Immature natural killer cell (primary cell): ENCODE measurements at regions not wholly inside any gene's neighbourhood (a gene's known extent, or its start where the extent isn't known, plus 50 kb on each side); places are given as distances from the start of the nearest gene placed in this dataset.
"Not testable (repeated sequence)": the region's sequence is repeated elsewhere in the genome, so short reads cannot be mapped to it uniquely, and the experiment has no call there.

Source experiments
- DNase-seq, 3 donors: peaks; one replicate each; pipeline ENCODE4 v3.0.0; 2022; ENCODE audit warnings: mixed read lengths in 1 of 3
- H3K27ac Mint-ChIP-seq, 6 donors: one replicate each; pipeline ENCODE4 v1.8.0; 2020; ENCODE audit warnings: mixed read lengths in 6 of 6, mild to moderate bottlenecking in 5 of 6, inconsistent platforms in 4 of 6, moderate library complexity in 3 of 6
- H3K27me3 Mint-ChIP-seq, 3 donors: one replicate each; pipeline ENCODE4 v1.8.0; 2020 to 2021; ENCODE audit warnings: low read depth in 3 of 3, mild to moderate bottlenecking in 3 of 3, mixed read lengths in 3 of 3, moderate library complexity in 3 of 3, inconsistent platforms in 1 of 3
- H3K36me3 Mint-ChIP-seq, 3 donors: one replicate each; pipeline ENCODE4 v1.8.0; 2020; ENCODE audit warnings: mixed read lengths in 3 of 3, inconsistent platforms in 2 of 3, mild to moderate bottlenecking in 2 of 3
- H3K4me1 Mint-ChIP-seq, 2 donors: one replicate each; pipeline ENCODE4 v1.8.0; 2020; ENCODE audit warnings: inconsistent platforms in 2 of 2, mild to moderate bottlenecking in 2 of 2, mixed read lengths in 2 of 2, moderate library complexity in 1 of 2
- H3K4me3 Mint-ChIP-seq, 5 donors: one replicate each; pipeline ENCODE4 v1.8.0; 2020; ENCODE audit warnings: mild to moderate bottlenecking in 5 of 5, mixed read lengths in 5 of 5, inconsistent platforms in 3 of 5, moderate library complexity in 3 of 5
- H3K9me3 Mint-ChIP-seq, 6 donors: one replicate each; pipeline ENCODE4 v1.8.0; 2020; ENCODE audit warnings: mild to moderate bottlenecking in 6 of 6, mixed read lengths in 6 of 6, inconsistent platforms in 4 of 6, moderate library complexity in 3 of 6

- H3K4me1 Mint-ChIP-seq = no peaks in the 10 kb centered on the region
- H3K4me3 Mint-ChIP-seq = no peak overlapping the region
- no peak for DNase-seq
- no peak overlapping the region for H3K27ac Mint-ChIP-seq
- H3K9me3 Mint-ChIP-seq = peaks cover 4 to 43% (median 17%) of the 10 kb centered on the region in 6 donors
- H3K27me3 Mint-ChIP-seq = no peaks in the 10 kb centered on the region
- no peaks in the 10 kb centered on the region for H3K36me3 Mint-ChIP-seq
These were observed 847.8 kb downstream of the TRIML1 start for GRCh38 chr4:188987011-188987410.

DNA sequence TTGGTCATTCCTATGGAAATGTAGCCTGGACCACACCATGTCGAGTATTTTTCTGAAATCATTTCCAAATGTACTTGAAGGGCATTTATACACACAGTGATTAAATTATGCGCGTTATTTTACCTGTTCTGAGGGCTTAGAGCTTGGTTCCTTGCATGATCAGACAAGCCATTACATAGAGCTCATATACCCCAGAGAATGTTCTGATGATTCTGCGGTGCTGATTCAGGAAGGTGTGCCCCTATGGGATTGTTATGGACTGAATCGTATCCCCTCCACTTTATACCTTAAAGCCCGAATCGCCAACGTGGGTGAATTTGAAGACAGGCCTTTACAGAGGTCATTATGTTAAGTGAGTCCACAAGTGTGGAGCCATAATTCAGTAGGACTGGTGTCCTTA, 848.9 kb downstream of the TRIML1 start:
- H3K27ac Mint-ChIP-seq = no peak overlapping the region
- no peak for DNase-seq
- H3K9me3 Mint-ChIP-seq = peaks cover 7 to 48% (median 19%) of the 10 kb centered on the region in 6 donors
- H3K4me1 Mint-ChIP-seq = no peaks in the 10 kb centered on the region
- no peaks in the 10 kb centered on the region for H3K36me3 Mint-ChIP-seq
- no peak overlapping the region for H3K4me3 Mint-ChIP-seq
- no peaks in the 10 kb centered on the region for H3K27me3 Mint-ChIP-seq

GRCh38 chr4:188989371-188989770, 850.1 kb downstream of the TRIML1 start:
- DNase-seq = no peak
- H3K36me3 Mint-ChIP-seq = no peaks in the 10 kb centered on the region
- peaks cover 9 to 47% (median 19%) of the 10 kb centered on the region in 6 donors for H3K9me3 Mint-ChIP-seq
- no peak overlapping the region for H3K27ac Mint-ChIP-seq
- H3K27me3 Mint-ChIP-seq = no peaks in the 10 kb centered on the region
- no peaks in the 10 kb centered on the region for H3K4me1 Mint-ChIP-seq
- H3K4me3 Mint-ChIP-seq = no peak overlapping the region

DNA sequence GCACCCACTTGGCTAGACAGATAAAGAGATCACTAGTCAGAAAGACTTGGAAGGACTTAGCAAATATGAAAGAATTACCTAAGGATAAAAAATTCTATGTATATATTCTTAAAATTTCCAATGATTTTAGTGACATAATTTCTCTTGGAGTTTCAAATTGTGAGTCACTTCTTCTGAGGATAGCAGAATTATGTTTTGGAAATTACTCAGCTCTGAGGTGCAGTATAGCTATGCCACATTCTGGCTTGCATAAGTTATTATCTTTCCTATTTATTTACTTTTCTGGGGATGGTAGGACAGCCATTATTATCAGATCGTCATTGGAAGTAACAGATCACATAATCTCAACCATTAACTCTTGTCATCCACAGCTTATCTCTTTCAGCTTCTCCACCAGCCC, 853.5 kb downstream of the TRIML1 start:
- DNase-seq = no peak
- Mint-ChIP-seq H3K4me3 (no peak overlapping the region), H3K36me3 (no peaks in the 10 kb centered on the region), H3K27me3 (no peaks in the 10 kb centered on the region), H3K9me3 (peaks cover 14 to 39% (median 23%) of the 10 kb centered on the region in 6 donors), H3K27ac (no peak overlapping the region), H3K4me1 (no peaks in the 10 kb centered on the region)

GRCh38 chr4:188993871-188994270, 854.6 kb downstream of the TRIML1 start:
- Mint-ChIP-seq H3K4me3 (no peak overlapping the region), H3K4me1 (no peaks in the 10 kb centered on the region), H3K36me3 (no peaks in the 10 kb centered on the region), H3K9me3 (peaks cover 14 to 36% (median 25%) of the 10 kb centered on the region in 6 donors), H3K27me3 (no peaks in the 10 kb centered on the region), H3K27ac (no peak overlapping the region)
- no peak for DNase-seq

DNA sequence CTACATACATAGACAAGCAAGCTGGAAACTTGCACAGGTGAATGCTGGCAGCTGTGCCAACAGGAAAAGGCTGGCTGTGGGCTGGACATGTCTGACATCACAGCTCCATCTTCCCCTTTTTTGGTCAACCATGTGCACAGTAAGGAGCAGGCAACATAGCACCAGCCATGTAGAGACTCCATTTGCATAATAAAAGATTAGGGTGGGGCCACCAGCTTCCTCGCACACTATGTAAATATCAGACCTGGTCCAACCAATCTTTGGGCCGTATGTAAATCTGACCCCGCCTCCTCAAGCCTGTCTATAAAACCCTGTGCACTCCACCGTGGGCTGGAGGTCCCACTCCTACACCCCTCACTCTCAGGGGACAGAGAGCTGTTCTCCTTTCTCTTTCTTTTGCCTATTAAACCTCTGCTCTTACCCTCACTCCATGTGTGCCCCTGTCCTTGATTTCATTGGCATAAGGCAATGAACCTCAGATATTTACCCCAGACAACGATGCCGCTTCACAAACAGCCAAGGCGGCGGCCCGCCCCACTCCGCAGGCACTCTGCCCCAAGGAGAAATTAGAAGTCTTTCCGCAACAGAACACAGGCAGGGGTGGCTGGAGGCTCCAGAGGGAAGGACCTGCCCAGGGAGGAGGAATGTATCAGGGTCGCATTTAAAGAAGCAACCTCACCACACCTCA, 862.2 kb downstream of the TRIML1 start:
- no peaks in the 10 kb centered on the region for H3K36me3 Mint-ChIP-seq

DNA sequence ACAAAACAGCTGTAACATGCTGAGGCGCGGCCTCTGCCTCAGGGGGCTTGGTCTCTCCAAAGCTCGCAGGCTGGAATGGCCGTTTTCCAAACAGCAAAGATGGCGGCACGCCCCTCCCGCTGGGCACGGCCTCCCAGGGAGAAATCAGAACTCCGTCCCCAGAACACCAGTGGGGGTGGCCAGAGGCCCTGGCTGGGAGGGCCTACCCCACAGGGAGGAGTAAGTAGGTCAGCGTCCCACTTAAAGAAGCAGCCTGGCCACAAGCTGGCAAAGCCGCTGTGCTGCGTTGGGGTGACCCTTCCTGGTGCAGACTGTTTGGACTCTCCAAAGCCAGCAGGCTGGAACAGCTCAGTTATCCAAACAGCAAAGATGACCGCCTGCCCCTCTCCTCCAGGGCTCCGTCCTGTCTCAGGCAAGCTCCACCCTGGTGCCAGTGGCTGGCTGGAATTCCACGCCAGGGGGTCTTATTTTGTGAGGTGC, 862.8 kb downstream of the TRIML1 start:
- no peaks in the 10 kb centered on the region for H3K36me3 Mint-ChIP-seq
- H3K27me3 Mint-ChIP-seq = peaks cover 0 to 2% (median 0%) of the 10 kb centered on the region in 3 donors
- no peak overlapping the region for H3K27ac Mint-ChIP-seq
- no peaks in the 10 kb centered on the region for H3K4me1 Mint-ChIP-seq
- DNase-seq = no peak
- no peak overlapping the region for H3K4me3 Mint-ChIP-seq
- peaks cover 8 to 57% (median 30%) of the 10 kb centered on the region in 6 donors for H3K9me3 Mint-ChIP-seq

More for the DNA sequence above, 862.2 kb downstream of the TRIML1 start:
- Mint-ChIP-seq H3K4me3 (no peak overlapping the region), H3K27me3 (peaks cover 0 to 2% (median 0%) of the 10 kb centered on the region in 3 donors), H3K9me3 (peaks cover 11 to 59% (median 33%) of the 10 kb centered on the region in 6 donors), H3K4me1 (no peaks in the 10 kb centered on the region), H3K27ac (no peak overlapping the region)
- no peak for DNase-seq

DNA sequence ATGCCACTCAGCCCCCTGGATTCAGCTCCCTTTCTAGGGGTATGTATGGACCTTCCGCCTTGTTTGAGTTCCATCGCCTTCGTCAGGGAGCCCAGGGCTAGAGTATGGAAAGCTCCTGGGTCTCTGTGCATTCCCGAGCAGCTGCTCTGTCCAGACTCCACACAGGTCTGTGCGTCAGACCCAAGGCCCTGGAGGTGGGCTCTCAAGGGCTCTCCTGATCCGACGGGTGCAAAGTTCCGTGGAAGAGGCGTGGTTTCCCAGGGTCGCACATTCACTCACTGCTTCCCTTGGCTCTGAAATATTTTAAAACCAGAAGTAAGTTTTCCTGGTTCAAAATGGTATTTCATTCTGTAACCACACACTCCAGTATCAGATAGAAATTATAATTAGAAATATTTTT, 863.2 kb downstream of the TRIML1 start:
- Mint-ChIP-seq H3K9me3 (peaks cover 5 to 60% (median 31%) of the 10 kb centered on the region in 6 donors), H3K4me3 (no peak overlapping the region), H3K36me3 (no peaks in the 10 kb centered on the region), H3K27ac (no peak overlapping the region), H3K27me3 (peaks cover 0 to 2% (median 0%) of the 10 kb centered on the region in 3 donors), H3K4me1 (no peaks in the 10 kb centered on the region)
- DNase-seq = no peak

- not testable (repeated sequence) for H3K27ac Mint-ChIP-seq, H3K36me3 Mint-ChIP-seq, H3K27me3 Mint-ChIP-seq, DNase-seq, H3K4me3 Mint-ChIP-seq, H3K4me1 Mint-ChIP-seq
- peaks cover 12 to 54% (median 25%) of the 10 kb centered on the region in 6 donors for H3K9me3 Mint-ChIP-seq
These were observed 871.4 kb downstream of the TRIML1 start for GRCh38 chr4:189010452-189011217.

GRCh38 chr4:189021831-189022230, 882.6 kb downstream of the TRIML1 start:
- no peak overlapping the region for H3K27ac Mint-ChIP-seq
- peaks cover 2 to 45% (median 15%) of the 10 kb centered on the region in 6 donors for H3K9me3 Mint-ChIP-seq
- peaks cover 0 to 2% (median 0%) of the 10 kb centered on the region in 3 donors for H3K27me3 Mint-ChIP-seq
- no peaks in the 10 kb centered on the region for H3K36me3 Mint-ChIP-seq
- no peak overlapping the region for H3K4me3 Mint-ChIP-seq
- no peak for DNase-seq
- H3K4me1 Mint-ChIP-seq = no peaks in the 10 kb centered on the region

DNA sequence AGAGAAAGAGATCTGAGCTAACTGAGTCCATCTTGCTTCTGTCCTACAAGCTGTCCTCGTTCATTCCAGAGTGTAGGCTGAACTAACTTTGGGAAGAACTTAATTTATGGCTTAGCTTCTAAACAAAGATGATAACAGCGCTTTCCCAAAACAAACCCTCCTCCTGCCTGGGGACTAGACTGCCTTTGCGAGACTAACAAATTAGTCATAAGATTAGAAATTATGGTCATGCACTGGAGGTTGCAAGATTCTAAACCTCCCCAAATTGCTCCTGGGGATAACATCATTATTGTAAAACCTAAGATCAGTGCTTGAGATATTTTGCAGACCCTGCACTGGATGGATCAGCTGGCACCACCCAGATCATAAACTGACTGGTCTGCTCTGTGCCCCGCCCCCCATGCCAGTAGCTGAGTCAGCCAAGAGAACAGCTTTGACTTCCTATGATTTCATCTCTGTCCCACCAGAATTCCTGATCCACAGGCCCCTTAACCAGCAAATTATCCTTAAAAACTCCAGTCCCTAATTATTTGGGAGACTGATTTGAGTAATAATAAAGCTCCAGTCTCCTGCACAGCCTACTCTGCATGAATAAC, 883.3 kb downstream of the TRIML1 start:
- DNase-seq = no peak
- Mint-ChIP-seq H3K36me3 (no peaks in the 10 kb centered on the region), H3K9me3 (peaks cover 3 to 43% (median 13%) of the 10 kb centered on the region in 6 donors), H3K4me1 (no peaks in the 10 kb centered on the region), H3K4me3 (no peak overlapping the region), H3K27ac (no peak overlapping the region), H3K27me3 (peaks cover 0 to 2% (median 0%) of the 10 kb centered on the region in 3 donors)

- no peak overlapping the region for H3K4me3 Mint-ChIP-seq
- DNase-seq = no peak
- no peak overlapping the region for H3K27ac Mint-ChIP-seq
- H3K4me1 Mint-ChIP-seq = no peaks in the 10 kb centered on the region
- H3K27me3 Mint-ChIP-seq = no peaks in the 10 kb centered on the region
- peaks cover 2 to 42% (median 9%) of the 10 kb centered on the region in 6 donors for H3K9me3 Mint-ChIP-seq
- no peaks in the 10 kb centered on the region for H3K36me3 Mint-ChIP-seq
These were observed 890.8 kb downstream of the TRIML1 start for GRCh38 chr4:189029976-189030504.

DNA sequence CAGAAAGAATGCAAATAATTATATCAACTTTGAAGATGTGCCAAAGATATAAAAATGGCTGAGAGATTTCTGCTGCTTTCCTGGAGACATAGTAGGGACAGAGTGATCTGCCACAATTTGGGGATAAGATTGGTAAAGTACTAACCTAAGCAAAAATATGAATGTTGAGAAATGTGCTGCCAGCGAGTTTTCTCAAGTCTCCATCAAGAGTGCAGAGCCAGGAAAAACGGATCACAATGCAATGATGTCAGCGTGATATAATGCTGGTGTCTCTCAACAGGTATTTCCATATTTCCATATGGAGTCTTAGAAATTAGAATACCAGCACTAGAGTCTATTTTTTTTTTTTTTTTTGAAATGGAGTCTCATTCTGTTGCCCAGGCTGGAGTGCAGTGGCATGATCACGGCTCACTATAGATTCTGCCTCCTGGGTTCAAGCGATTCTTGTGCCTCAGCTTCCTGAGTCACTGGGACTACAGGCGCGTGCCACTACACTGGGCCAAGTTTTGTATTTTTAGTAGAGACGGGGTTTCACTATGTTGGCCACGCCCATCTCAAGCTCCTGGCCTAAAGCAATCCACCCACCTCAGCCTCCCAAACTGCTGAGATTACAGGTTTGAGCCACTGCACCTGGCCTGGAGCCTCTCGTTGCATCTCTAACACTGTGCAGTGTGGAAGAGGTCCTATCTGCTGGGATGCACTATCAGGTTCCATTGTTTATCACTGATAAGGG, 893.5 kb downstream of the TRIML1 start:
- no peak for DNase-seq
- H3K4me1 Mint-ChIP-seq = no peaks in the 10 kb centered on the region
- H3K4me3 Mint-ChIP-seq = no peak overlapping the region
- H3K9me3 Mint-ChIP-seq = peaks cover 5 to 54% (median 11%) of the 10 kb centered on the region in 6 donors
- H3K36me3 Mint-ChIP-seq = no peaks in the 10 kb centered on the region
- H3K27me3 Mint-ChIP-seq = no peaks in the 10 kb centered on the region
- H3K27ac Mint-ChIP-seq = no peak overlapping the region
